ENCODE measurements at regions not wholly inside any gene's neighbourhood (a gene's known extent, or its start where the extent isn't known, plus 50 kb on each side); places are given as distances from the start of the nearest gene placed in this dataset.

GRCh38 chr1:187143783-187144182 is 315.0 kb downstream of the PLA2G4A start:
- H3K36me3 Mint-ChIP-seq (ENCODE audit: low read depth) = no peaks in the 10 kb centered on the region
- no peak for DNase-seq

GRCh38 chr1:187146388-187146787 is 317.6 kb downstream of the PLA2G4A start:
- H3K36me3 Mint-ChIP-seq (ENCODE audit: low read depth) = no peaks in the 10 kb centered on the region
- H3K9me3 Mint-ChIP-seq = peaks cover 8% of the 10 kb centered on the region
- DNase-seq = no peak
- no peak for ATAC-seq
- H3K4me1 Mint-ChIP-seq = no peaks in the 10 kb centered on the region
- H3K4me3 Mint-ChIP-seq = no peak overlapping the region
- H3K27me3 Mint-ChIP-seq = no peaks in the 10 kb centered on the region
- no peak overlapping the region for H3K27ac Mint-ChIP-seq

More at GRCh38 chr1:187143783-187144182, 315.0 kb downstream of the PLA2G4A start:
- H3K27me3 Mint-ChIP-seq = no peaks in the 10 kb centered on the region
- ATAC-seq = no peak
- H3K27ac Mint-ChIP-seq = no peak overlapping the region
- peaks cover 20% of the 10 kb centered on the region for H3K9me3 Mint-ChIP-seq
- no peak overlapping the region for H3K4me3 Mint-ChIP-seq
- no peaks in the 10 kb centered on the region for H3K4me1 Mint-ChIP-seq

- Mint-ChIP-seq H3K4me3 (no peak overlapping the region), H3K4me1 (no peaks in the 10 kb centered on the region)
Observed at GRCh38 chr1:187151555-187151954, 322.8 kb downstream of the PLA2G4A start.

GRCh38 chr1:187153047-187153446 is 324.3 kb downstream of the PLA2G4A start:
- no peaks in the 10 kb centered on the region for H3K4me1 Mint-ChIP-seq
- no peak overlapping the region for H3K27ac Mint-ChIP-seq
- H3K9me3 Mint-ChIP-seq = peaks cover 26% of the 10 kb centered on the region
- H3K36me3 Mint-ChIP-seq (ENCODE audit: low read depth) = peaks cover 2% of the 10 kb centered on the region
- no peaks in the 10 kb centered on the region for H3K27me3 Mint-ChIP-seq
- no peak overlapping the region for H3K4me3 Mint-ChIP-seq
- ATAC-seq (no peak), DNase-seq (no peak)

More at GRCh38 chr1:187151555-187151954, 322.8 kb downstream of the PLA2G4A start:
- H3K27ac Mint-ChIP-seq = no peak overlapping the region
- H3K36me3 Mint-ChIP-seq (ENCODE audit: low read depth) = peaks cover 2% of the 10 kb centered on the region
- H3K9me3 Mint-ChIP-seq = peaks cover 30% of the 10 kb centered on the region
- ATAC-seq = no peak
- DNase-seq = no peak
- no peaks in the 10 kb centered on the region for H3K27me3 Mint-ChIP-seq

- H3K4me1 Mint-ChIP-seq = no peaks in the 10 kb centered on the region
- ATAC-seq (no peak), DNase-seq (no peak)
- H3K36me3 Mint-ChIP-seq (ENCODE audit: low read depth) = peaks cover 2% of the 10 kb centered on the region
- no peak overlapping the region for H3K27ac Mint-ChIP-seq
- peaks cover 18% of the 10 kb centered on the region for H3K9me3 Mint-ChIP-seq
- H3K27me3 Mint-ChIP-seq = no peaks in the 10 kb centered on the region
- H3K4me3 Mint-ChIP-seq = no peak overlapping the region
Observed at GRCh38 chr1:187157115-187157514, 328.4 kb downstream of the PLA2G4A start.

GRCh38 chr1:187157552-187157951 is 328.8 kb downstream of the PLA2G4A start:
- ATAC-seq (no peak), DNase-seq (no peak)
- H3K9me3 Mint-ChIP-seq = peaks cover 13% of the 10 kb centered on the region
- no peak overlapping the region for H3K27ac Mint-ChIP-seq
- no peaks in the 10 kb centered on the region for H3K4me1 Mint-ChIP-seq
- H3K36me3 Mint-ChIP-seq (ENCODE audit: low read depth) = peaks cover 2% of the 10 kb centered on the region
- no peaks in the 10 kb centered on the region for H3K27me3 Mint-ChIP-seq
- H3K4me3 Mint-ChIP-seq = no peak overlapping the region

GRCh38 chr1:187167555-187167954 is 338.8 kb downstream of the PLA2G4A start:
- peaks cover 2% of the 10 kb centered on the region for H3K36me3 Mint-ChIP-seq (ENCODE audit: low read depth)
- DNase-seq (no peak), ATAC-seq (no peak)
- no peaks in the 10 kb centered on the region for H3K27me3 Mint-ChIP-seq
- H3K4me1 Mint-ChIP-seq = no peaks in the 10 kb centered on the region
- H3K9me3 Mint-ChIP-seq = peaks cover 28% of the 10 kb centered on the region
- H3K4me3 Mint-ChIP-seq = no peak overlapping the region
- no peak overlapping the region for H3K27ac Mint-ChIP-seq

GRCh38 chr1:187168297-187168696 is 339.5 kb downstream of the PLA2G4A start:
- Mint-ChIP-seq H3K27ac (no peak overlapping the region), H3K27me3 (no peaks in the 10 kb centered on the region), H3K4me3 (no peak overlapping the region), H3K9me3 (peaks cover 23% of the 10 kb centered on the region), H3K36me3 (ENCODE audit: low read depth) (peaks cover 2% of the 10 kb centered on the region), H3K4me1 (no peaks in the 10 kb centered on the region)
- DNase-seq (no peak), ATAC-seq (no peak)

- no peak for ATAC-seq
- Mint-ChIP-seq H3K27ac (no peak overlapping the region), H3K4me3 (no peak overlapping the region), H3K36me3 (ENCODE audit: low read depth) (no peaks in the 10 kb centered on the region), H3K27me3 (no peaks in the 10 kb centered on the region), H3K4me1 (no peaks in the 10 kb centered on the region), H3K9me3 (peaks cover 31% of the 10 kb centered on the region)
- no peak for DNase-seq
Observed at GRCh38 chr1:187185389-187185788, 356.6 kb downstream of the PLA2G4A start.

GRCh38 chr1:187197685-187198084 is 368.9 kb downstream of the PLA2G4A start:
- H3K9me3 Mint-ChIP-seq = peaks cover 10% of the 10 kb centered on the region
- no peak for DNase-seq
- H3K4me3 Mint-ChIP-seq = no peak overlapping the region
- ATAC-seq = no peak
- no peaks in the 10 kb centered on the region for H3K27me3 Mint-ChIP-seq
- no peaks in the 10 kb centered on the region for H3K36me3 Mint-ChIP-seq (ENCODE audit: low read depth)
- H3K27ac Mint-ChIP-seq = no peak overlapping the region
- no peaks in the 10 kb centered on the region for H3K4me1 Mint-ChIP-seq

GRCh38 chr1:187203257-187203656 is 374.5 kb downstream of the PLA2G4A start:
- DNase-seq = no peak
- Mint-ChIP-seq H3K9me3 (peaks cover 5% of the 10 kb centered on the region), H3K27ac (no peak overlapping the region), H3K4me1 (peaks cover 3% of the 10 kb centered on the region), H3K27me3 (no peaks in the 10 kb centered on the region), H3K36me3 (ENCODE audit: low read depth) (no peaks in the 10 kb centered on the region), H3K4me3 (no peak overlapping the region)
- no peak for ATAC-seq

- no peak for DNase-seq
- no peak for ATAC-seq
- no peaks in the 10 kb centered on the region for H3K27me3 Mint-ChIP-seq
- H3K9me3 Mint-ChIP-seq = peaks cover 12% of the 10 kb centered on the region
- H3K27ac Mint-ChIP-seq = no peak overlapping the region
- no peaks in the 10 kb centered on the region for H3K36me3 Mint-ChIP-seq (ENCODE audit: low read depth)
- no peaks in the 10 kb centered on the region for H3K4me1 Mint-ChIP-seq
- no peak overlapping the region for H3K4me3 Mint-ChIP-seq
Observed at GRCh38 chr1:187212377-187212776, 383.6 kb downstream of the PLA2G4A start.

GRCh38 chr1:187226396-187226795 is 397.6 kb downstream of the PLA2G4A start:
- Mint-ChIP-seq H3K27me3 (no peaks in the 10 kb centered on the region), H3K27ac (no peak overlapping the region), H3K9me3 (no peaks in the 10 kb centered on the region), H3K36me3 (ENCODE audit: low read depth) (no peaks in the 10 kb centered on the region), H3K4me3 (no peak overlapping the region), H3K4me1 (no peaks in the 10 kb centered on the region)
- DNase-seq (no peak), ATAC-seq (no peak)

GRCh38 chr1:187228790-187229189 is 400.0 kb downstream of the PLA2G4A start:
- no peak for ATAC-seq
- no peak overlapping the region for H3K4me3 Mint-ChIP-seq
- H3K36me3 Mint-ChIP-seq (ENCODE audit: low read depth) = no peaks in the 10 kb centered on the region
- no peaks in the 10 kb centered on the region for H3K4me1 Mint-ChIP-seq
- no peak for DNase-seq
- H3K27me3 Mint-ChIP-seq = no peaks in the 10 kb centered on the region
- H3K27ac Mint-ChIP-seq = no peak overlapping the region
- H3K9me3 Mint-ChIP-seq = no peaks in the 10 kb centered on the region

- ATAC-seq (no peak), DNase-seq (no peak)
- Mint-ChIP-seq H3K27me3 (no peaks in the 10 kb centered on the region), H3K4me1 (no peaks in the 10 kb centered on the region), H3K9me3 (no peaks in the 10 kb centered on the region), H3K4me3 (no peak overlapping the region), H3K27ac (no peak overlapping the region), H3K36me3 (ENCODE audit: low read depth) (no peaks in the 10 kb centered on the region)
Observed at GRCh38 chr1:187229496-187229895, 400.7 kb downstream of the PLA2G4A start.

- H3K4me3 Mint-ChIP-seq = no peak overlapping the region
- H3K9me3 Mint-ChIP-seq = no peaks in the 10 kb centered on the region
- DNase-seq (no peak), ATAC-seq (no peak)
- H3K36me3 Mint-ChIP-seq (ENCODE audit: low read depth) = no peaks in the 10 kb centered on the region
- no peak overlapping the region for H3K27ac Mint-ChIP-seq
- no peaks in the 10 kb centered on the region for H3K4me1 Mint-ChIP-seq
- no peaks in the 10 kb centered on the region for H3K27me3 Mint-ChIP-seq
Observed at GRCh38 chr1:187234706-187235105, 406.0 kb downstream of the PLA2G4A start.

Data from activated naive CD8-positive, alpha-beta T cell treated with anti-CD3 and anti-CD28 coated beads, Interleukin-2, amount 50 U/mL, for 24 hours (primary cell).